Activated CD4-positive, alpha-beta T cell treated with anti-CD3 and anti-CD28 coated beads, Interleukin-2, amount 50 U/mL, for 4 hours (primary cell): ENCODE measurements at regions not wholly inside any gene's neighbourhood (a gene's known extent, or its start where the extent isn't known, plus 50 kb on each side); places are given as distances from the start of the nearest gene placed in this dataset.
"Not testable (repeated sequence)": the region's sequence is repeated elsewhere in the genome, so short reads cannot be mapped to it uniquely, and the experiment has no call there.

Experiments used
- DNase-seq, 2 experiments: peaks; one replicate each; pipeline ENCODE4 v3.0.0-alpha.2; 2020

DNA sequence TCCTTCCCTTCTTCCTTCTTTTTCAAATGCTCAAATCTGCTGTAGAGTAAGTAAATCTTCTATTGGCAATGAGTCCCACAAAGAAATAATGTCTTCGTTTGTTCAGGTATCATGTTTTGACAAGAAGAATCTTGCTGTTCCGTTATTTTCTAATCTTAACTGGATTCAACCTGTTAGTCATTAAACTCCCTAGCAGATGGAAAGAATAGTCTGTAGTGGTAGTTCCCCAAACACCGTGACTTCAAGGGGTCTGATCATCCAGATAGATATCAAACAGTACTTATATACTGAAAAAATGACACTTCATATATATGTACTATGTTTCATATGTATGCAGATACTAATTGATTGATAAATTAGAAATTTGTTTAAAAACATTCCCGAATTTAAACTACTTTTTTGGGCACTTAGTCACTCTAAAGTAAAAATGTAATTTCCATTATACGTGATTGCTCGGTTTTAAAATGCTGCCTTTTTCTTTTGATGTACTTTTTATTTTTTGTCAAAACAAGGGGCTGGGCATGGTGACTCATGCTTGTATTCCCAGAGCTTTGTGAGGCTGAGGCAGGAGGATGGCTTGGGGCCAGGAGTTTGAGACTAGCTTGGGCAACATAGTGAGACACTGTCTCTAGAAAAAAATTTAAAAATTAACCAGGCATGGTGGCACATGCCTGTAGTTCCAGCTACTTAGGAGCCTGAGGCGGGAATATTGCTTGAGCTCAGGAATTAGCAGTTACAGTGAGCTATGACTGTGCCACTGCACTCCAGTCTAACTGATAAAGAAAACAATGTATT lies 335.7 kb upstream of the SNX7 start:
- DNase-seq = no peak

GRCh38 chr1:98323906-98324358 lies 337.6 kb upstream of the SNX7 start:
- DNase-seq = no peak

- no peak for DNase-seq
Observed at GRCh38 chr1:98323388-98323787, 338.1 kb upstream of the SNX7 start.

- DNase-seq = no peak
Observed at GRCh38 chr1:98322966-98323365, 338.6 kb upstream of the SNX7 start.

- no peak for DNase-seq
Observed at GRCh38 chr1:98322086-98322485, 339.4 kb upstream of the SNX7 start.

GRCh38 chr1:98321191-98321590 lies 340.3 kb upstream of the SNX7 start:
- no peak for DNase-seq

DNA sequence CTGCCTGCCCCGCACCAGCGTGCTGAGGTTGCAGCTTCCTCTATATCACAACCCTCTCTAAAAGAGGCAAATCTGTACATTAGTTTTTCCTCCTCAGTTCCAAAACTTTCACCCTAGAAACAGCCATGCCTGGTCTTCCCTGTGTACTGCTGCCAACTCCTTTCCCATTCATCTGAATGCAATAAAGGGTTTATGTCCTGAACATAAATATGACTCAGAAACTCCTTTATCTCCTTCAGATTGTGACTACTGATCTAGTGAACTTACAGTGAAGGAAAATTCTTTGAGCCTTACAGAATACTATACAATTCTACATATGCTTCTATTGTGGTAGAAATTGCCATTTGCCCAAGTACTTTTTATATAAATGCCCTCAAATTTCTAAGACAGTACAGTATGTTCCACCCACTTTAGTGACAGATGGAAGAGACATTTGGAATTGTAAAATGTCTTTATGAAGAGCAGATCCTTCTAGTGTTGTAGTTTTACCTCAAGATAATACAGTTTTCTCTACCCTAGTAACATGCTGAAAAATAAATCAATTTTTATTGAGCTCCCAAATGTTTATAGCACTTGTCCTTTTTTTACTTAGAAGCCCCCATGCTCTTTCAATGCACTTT lies 345.1 kb upstream of the SNX7 start:
- no peak for DNase-seq

- DNase-seq = no peak
Observed at GRCh38 chr1:98315309-98315708, 346.2 kb upstream of the SNX7 start.

- DNase-seq = no peak
Observed at GRCh38 chr1:98314601-98315000, 346.9 kb upstream of the SNX7 start.

DNA sequence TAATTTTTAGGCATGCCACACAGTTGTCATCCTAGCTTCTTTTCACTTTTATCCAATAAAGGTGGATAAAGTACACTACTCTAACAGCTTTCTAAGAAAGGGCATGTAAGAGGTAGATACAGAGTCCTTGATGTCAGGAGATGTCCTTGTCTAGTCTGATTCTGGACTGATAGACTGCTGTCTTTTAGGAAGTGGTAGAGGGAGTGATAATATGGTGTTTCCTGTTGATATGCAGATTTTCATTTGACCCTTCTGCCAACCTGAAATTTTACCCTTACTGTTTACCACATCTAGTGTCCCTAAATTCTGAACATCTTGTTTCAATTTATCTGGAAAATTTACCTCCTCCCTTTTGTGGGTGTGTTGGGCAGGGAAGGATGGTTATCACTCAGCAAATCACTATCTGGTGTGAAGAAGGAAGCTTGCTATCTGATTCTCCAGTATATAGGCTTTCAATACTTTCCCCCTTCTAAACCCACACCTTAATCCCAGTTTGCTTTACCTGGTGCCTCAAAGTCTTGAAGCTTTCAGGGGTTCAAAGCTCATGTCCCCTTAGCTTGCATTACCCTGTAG lies 354.9 kb upstream of the SNX7 start:
- no peak for DNase-seq

DNA sequence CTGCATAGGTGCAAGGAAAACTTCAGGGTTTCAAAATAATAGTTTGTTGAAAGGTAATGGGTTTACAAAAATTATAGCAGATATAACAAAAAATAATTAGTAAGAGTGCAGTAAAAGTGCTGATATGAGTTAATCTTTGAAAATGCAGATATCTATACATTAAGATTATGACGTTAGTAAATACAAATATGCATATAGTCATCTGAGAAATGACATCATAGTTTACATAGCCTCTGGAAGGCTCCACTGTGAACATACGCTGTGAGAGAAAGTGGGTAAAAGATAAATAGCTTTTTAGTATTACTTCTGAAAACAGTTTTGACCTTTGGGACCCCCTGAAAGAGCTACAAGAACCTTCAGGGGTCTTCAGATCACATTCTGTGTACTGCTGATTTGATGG lies 356.2 kb upstream of the SNX7 start:
- no peak for DNase-seq

DNA sequence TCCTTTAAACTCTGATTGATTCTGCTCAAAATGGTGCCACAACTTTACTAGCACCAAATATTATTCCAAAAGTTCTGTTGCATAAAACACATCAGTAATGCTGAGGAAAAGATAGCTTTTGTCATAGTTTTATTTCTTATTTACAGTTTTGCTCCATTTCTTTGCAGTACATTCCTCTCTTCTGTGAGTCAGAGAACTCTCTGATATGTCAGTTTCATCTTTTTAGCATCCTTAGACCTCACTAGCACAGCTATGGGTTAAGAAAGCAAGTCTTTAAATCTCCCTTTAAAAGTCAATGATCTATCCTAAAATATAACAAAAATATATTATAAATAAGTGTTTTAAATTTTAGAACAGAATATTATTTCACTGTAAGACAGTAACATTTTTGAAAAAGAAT lies 356.6 kb upstream of the SNX7 start:
- DNase-seq = no peak

DNA sequence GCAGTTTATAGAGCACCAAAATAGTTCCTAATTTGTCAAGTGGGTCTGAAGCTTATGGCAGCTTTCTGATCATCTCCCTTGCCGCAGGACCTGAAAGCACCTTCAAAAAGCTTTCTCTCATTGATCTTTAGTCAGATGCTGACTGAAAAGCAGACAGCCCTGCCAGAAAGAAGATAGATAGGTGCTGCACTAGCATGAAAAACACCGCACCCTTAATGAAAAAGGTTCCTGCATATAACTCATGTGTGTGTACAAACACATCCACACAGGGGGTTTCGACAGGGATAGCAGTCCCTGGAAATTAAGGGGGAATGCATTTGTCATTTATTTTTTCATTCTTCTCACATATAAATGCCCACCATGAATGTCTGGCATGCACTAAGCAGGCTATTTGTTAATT lies 361.7 kb upstream of the SNX7 start:
- no peak for DNase-seq

GRCh38 chr1:98299313-98299712 lies 362.2 kb upstream of the SNX7 start:
- DNase-seq = no peak

DNA sequence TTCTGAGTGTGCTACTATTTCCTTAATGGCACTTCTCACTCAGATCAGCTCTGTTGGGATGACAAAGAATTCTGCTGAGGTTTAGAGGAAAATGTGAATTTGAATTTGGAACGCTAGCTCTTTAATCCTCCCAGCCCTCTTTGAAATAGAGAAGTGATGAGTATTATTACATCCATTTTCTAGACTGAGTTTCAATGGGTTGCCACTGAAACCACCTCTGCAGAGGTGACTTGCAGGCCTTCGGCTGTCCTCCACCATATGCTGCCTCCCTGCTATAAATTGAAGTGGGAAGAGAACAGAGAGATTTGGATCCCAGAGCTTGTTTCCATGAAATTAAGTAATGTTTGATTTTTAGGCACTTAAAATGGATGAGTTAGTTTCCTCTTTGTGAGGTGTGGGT lies 363.2 kb upstream of the SNX7 start:
- DNase-seq = no peak

- no peak for DNase-seq
Observed at GRCh38 chr1:98296681-98297080, 364.8 kb upstream of the SNX7 start.

DNA sequence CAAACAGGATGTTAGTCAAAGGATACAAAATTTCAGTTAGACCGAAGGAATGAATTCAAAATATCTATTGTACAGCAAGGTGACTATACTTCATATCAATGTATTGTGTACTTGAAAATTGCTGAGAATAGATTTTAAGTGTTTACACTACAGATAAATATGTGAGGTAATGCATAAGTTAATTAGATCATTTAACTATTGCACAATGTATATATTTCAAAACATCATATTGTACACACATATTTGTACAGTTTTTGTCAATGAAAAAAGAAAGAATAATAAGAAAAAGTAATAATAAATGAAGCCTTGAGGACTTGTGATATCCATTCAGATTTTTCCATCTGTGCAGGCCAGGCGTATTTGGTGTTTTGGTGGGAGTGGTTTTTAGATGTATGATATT lies 367.4 kb upstream of the SNX7 start:
- no peak for DNase-seq

DNA sequence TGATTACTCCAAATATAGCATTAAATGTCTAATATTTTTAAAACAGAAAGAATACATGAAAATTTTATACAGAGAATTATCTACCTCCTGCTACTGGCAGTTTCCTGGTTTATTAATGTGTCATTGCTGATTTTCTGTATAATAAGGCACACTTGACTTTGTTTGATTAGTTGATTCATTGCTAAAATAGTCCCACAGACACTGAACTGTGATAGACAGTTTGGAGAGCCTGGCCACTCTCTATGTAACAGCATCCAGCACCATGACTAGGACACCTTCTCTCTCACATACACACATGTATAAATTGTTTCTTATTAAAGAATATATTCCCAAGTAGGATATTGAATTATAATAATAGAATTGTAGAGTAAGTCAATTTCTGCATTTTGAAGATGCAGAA lies 368.5 kb upstream of the SNX7 start:
- DNase-seq = no peak

GRCh38 chr1:98289311-98289710 lies 368.5 kb upstream of the DPYD start:
- DNase-seq = no peak

GRCh38 chr1:98288494-98288893 lies 367.7 kb upstream of the DPYD start:
- DNase-seq = no peak

DNA sequence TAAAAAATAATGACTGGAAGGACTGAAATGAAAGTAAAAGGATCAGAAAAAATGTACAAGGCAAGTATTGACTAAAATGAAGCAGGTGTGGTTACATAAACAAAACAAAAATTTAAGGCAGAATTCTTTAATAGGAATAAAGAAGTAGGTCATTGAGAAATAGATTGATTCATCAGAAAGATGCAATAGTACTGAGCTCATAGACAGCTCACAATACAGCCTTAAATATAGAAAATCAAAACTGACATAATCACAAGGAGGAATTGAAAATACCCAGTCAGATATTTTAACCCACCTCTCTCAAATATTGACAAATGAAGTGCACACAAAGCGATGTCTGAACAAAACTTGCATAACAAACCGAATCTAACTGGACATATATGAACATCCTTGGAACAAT lies 366.8 kb upstream of the DPYD start:
- DNase-seq = no peak

GRCh38 chr1:98286656-98287055 lies 365.8 kb upstream of the DPYD start:
- DNase-seq = no peak

DNA sequence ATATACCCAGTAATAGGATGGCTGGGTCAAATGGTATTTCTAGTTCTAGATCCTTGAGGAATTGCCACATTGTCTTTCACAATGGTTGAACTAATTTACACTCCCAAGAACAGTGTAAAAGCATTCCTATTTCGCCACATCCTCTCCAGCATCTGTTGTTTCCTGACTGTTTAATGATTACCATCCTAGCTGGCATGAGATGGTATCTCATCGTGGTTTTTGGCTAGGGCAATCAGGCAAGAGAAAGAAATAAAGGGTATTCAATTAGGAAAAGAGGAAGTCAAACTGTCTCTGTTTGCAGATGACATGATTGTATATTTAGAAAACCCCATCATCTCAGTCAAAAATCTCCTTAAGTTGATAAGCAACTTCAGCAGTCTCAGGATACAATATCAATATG lies 364.5 kb upstream of the DPYD start:
- DNase-seq = not testable (repeated sequence)

GRCh38 chr1:98280049-98280448 lies 359.2 kb upstream of the DPYD start:
- DNase-seq = no peak
